ENCODE measurements at regions not wholly inside any gene's neighbourhood (a gene's known extent, or its start where the extent isn't known, plus 50 kb on each side); places are given as distances from the start of the nearest gene placed in this dataset.
"Not testable (repeated sequence)": the region's sequence is repeated elsewhere in the genome, so short reads cannot be mapped to it uniquely, and the experiment has no call there.

DNA sequence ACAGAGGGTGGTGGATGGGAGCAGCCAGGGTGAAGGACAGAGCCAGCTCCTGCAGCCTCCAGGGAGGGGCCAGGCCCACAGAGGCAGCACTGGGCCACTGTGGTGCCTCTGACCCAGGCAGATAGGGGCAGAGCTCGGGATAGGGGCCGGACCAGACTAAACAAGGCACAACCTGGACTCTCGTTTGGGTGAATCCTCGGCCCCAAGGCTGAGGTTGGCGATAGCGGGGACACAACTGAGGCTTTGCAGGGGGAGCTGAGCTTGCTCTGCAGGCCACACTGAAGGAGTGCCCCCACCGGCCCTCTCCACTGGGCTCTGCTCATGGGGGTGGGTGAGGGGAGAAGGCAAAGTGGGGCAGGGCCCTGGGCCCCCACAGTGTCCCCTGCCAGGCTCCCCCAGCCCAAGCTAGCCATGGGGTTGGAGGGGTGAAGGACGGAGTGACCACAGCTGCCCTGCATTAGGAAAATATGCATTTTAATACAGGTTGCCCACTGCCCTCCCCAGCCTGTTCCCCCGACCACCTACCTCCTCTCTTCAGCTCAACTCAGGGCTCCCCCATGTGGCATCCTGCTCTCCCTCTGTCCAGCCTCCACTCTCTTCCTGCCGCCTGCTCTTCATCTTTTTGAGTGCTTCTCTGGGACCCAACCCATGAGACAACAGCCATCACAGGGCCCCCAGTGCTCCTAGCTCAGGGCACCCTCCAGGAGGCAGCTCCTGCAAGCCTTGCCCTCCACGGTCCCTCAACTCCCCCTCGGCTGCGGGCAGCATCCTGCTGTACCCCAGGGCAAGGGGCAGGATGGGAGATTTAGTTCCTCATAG, 152.8 kb downstream of the INHBB start:
- no peak for DNase-seq (ENCODE audit: low spot score)

DNA sequence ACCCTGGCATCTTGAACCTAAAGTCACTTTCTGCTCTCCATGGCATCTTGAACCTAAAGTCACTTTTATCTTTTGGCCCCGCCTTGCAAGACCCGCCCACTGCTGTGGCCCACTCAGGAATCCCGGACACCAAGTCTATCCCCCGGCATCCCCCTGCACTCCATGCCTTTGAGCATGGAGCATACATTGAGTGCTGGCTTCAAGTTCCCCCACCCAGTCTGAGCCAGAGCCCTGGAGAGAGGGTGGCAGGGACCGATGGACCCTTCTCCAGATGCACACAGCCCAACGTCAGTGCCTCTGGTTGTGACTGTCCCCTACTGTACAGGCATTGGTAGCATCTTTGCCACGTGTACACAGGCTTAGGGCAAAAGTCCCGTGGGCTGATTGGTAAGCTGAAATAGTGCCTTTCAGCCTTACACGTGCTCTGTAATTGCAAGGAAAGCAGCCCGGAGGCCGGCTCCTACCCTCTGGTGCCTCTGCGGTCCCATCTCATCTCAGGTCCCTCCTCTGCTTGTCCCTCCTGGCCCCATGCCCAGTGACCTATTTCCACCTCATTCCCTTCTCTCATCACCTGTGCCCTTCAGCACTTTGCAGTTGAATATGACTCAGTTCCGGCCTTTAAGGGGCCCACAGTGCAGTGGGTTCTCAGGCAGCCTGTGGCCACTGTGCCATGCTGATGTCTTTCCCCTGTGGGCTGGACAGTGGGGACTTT, 154.0 kb downstream of the INHBB start:
- no peak for DNase-seq (ENCODE audit: low spot score)

DNA sequence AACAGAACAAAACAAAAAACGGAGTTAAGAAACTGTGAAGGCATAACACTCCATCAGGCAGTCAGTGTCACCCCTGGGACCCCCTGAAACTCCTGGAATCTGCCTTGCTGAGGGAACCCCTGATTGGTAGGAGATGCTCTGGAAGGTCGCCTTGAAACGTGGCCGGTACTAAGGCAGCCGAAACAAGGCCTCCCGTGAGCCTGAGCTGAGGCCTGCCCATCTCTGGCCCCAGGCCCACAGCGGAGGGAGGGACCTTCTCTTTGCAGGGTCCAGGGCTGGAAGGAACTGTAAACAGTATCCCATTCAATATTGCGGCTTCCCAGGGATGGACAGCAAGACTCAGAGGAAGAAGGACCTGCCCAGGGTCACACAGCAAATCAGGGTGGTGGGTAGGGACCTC, 155.7 kb downstream of the INHBB start:
- no peak for DNase-seq (ENCODE audit: low spot score)

DNA sequence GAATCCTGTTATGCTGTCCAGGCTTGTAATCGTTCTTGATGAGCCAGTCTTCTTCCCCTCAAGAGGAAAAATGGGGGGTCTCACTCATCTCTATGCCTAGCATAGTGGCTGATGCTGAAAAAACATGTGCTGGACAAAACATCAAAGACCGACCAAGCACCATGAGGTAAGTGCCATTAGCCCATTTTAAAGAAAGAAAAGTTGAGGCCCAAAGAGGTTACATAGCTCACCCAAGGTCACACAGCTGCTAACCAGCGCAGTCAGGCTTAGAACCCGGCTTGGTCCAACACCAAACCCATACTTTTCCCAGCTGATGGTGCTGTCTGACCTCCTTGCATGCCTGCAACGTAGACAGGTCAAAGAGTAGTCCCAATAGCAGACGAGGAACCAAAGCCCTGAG, 156.4 kb downstream of the INHBB start:
- DNase-seq (ENCODE audit: low spot score), result no peak

DNA sequence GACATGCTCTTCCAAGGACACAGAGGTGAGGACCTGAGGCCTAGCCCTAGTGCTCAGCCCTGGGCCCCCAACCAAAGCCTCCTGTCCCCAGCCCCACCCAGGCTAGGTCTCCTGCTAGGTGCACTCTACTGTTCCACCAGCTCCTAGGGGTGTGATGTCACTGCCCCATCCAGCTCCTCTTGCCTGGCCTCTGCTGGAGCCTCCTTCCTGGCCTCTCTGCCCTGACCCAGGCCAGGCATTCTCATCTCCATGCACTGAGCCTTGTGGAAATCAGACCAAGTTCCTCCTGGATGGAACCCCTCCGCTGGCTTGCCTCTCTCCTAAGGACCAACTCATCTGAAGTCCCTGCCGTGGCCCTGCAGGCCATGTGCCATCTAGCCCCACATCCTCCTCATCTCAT, 156.8 kb downstream of the INHBB start:
- no peak for DNase-seq (ENCODE audit: low spot score)

DNA sequence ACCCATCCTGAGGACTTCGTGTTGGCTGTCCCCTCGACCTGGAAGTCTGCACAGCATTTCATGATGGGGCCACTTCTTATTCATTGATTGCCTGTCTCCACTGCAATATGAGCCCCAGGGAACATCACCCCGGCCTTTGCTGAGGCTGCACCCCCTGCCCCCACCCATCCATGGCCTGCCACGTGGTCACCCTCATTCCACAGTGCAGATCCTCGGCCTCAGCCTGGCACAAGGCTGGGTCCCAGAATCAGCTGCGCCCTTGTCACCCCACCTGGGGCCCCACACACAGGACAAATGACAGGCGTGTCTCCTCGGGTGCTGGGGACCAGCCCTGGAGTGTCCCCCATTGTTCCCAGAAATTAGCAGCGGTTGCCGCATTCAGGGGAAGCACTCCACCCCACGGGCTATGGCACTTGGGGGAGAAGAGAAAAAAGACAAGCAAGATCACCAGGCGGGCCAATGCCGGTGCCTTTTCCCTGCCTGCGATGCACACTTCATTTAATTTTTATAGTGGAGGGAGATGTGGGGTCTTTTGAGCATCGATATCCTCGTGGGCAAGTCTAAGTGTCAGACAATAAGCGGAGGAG, 157.4 kb downstream of the INHBB start:
- DNase-seq (ENCODE audit: low spot score), result no peak

DNA sequence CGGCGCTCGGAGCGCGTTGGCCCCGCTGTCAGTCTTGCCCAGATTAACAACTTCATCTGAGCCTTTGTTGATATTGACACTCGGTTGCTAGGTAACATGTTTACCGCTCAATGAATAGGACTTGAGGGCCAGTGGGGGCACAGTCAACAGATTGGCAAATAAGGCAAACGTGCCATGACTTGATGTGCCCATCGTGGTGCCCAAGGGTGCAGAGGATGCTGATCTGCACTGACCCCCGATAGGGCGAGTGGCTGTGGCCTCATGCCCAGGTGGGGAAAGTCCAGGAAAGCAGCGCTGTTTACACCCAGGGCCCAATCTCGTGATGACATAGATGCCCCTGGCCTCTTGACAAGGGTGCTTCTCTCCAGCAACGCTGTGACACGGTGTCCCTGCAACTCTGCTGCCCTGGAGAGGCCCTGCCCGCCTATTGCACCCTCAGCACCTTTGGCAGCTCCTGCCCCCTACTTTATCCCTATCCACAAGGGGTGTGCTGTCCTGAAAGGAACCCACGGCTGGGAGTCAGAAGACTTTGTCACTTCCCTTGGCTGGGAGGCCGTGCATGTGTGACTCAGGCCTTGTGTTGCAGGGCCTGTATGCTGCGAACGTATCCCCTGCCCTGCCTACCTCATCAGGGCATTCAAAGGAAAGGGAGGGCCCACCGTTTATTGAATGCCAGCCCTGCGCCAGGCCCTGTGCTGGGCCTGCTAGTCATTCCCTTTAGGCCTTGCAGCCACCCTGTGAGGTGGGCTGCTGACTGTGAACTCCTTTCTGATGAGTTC, 158.0 kb downstream of the INHBB start:
- no peak for DNase-seq (ENCODE audit: low spot score)

DNA sequence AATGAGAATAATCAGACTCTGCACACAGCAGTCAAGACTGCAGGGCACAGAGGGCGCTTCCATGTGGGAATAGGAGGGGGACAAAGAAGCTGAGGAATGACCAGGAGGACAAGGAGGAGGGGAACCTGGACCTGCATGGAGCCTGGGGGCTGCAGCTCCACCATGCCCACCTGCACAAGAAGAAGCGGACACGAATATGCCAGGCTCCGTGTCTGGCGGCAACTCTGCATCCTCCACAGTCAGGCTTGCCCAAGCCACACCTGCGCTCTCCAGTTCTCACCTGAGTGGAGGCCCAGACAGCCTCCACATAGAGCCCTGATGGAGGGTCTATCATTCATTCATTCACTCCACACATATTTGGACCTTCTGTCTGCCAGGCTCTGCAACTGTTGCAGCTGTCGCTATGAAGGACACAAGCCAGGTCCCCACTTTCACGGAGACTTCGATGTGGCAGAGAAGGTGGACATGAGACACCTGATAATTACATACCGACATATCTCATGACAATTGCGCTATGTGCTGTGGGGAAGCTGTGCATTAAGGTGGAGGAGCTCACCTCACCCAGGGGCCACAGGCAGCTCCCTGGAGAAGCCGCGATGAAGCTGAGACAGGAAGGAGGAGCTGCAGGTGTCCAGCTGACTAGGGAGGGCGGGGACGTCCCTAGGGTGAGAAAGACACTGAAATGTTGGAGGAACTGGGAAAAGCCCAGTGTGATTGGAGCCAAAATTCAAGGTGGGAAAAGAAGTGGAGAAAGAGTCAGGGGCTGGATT, 159.2 kb downstream of the INHBB start:
- no peak for DNase-seq (ENCODE audit: low spot score)

DNA sequence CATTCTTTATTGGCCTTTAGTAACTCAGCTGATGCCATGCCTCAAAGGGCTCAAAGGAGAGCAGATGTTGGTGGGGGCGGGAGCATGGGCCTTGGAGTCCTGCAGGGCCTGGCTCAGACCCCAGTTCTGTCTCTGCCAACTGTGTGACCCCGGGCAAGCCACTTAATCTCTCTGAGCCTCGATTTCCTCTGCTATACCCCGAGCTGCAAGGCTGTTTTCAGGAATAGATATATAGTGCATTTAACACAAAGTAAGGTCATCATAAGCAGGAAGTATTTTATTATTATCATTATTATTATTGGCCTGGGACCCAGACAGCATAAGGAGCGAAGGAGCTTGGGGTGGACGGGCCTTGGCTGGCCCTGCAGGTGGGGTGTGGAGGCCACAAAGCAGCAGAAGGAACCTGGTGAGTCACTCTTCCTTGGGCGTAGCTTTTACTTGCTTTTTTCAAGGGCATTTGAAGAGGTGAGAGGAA, 162.7 kb downstream of the INHBB start:
- DNase-seq (ENCODE audit: low spot score), result no peak

DNA sequence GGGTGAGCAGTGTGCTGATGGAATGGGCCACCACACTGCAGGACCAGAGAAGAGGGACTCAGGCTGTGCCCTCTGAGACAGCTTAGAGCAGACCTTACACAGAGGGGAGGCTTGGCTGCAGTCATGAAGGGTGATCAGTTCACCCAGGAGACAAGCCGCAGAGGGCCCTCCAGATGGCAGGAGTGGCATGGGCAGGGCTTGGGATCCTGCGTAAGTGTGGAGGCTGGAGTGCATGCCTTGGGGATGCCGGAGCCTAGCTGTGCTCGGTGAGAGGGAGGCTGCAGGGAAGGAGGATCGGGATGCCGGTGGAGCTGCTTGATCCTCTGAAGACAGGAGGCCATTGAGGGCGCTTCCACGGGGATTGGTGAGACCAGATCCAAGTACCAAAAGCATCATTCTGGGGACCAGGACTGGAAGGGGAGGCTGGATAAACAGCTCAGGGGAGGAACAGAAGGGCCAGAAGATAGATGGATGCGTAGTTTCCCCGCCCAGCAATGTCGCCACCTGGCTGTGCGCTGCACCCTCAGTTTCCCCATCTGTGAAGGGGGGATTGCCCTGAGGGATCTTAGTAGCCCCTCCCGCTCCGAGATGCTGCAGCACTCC, 163.4 kb downstream of the INHBB start:
- DNase-seq (ENCODE audit: low spot score), result no peak

DNA sequence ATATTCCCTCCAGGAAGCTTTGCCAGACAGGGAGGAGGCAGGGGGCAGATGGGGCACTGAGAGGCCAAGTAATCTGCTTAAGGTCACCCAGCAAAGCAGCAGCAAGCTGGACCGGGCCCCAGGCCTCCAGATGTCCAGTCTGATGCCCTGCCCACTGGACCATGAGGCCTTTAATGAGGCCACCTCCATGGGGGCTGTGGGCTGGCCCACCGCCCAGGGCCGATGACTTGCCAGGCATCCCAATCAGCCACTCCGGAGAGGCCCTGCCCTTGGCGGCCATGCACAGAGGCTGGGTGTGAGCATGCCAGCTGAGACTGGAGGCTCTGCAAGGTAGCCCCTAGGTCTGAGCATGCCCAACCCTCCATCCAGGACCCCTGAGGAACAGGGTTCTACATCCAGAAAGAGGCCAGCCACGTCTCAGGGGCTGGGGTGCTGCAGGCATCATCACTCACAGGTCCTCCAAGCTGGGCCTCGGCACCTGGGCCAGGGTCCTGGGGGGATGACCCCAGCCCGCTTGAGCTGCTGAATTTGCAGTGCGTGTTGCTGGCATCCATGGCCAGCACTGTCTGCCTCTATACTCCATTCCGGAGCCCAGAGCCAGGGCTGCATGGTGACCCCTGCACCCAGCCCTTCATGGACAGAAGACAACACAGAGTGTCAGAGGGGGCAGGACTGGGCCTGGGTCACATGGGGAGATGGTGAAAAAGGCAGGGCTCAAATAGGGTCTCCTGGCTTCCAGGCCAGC, 164.2 kb downstream of the INHBB start:
- no peak for DNase-seq (ENCODE audit: low spot score)

DNA sequence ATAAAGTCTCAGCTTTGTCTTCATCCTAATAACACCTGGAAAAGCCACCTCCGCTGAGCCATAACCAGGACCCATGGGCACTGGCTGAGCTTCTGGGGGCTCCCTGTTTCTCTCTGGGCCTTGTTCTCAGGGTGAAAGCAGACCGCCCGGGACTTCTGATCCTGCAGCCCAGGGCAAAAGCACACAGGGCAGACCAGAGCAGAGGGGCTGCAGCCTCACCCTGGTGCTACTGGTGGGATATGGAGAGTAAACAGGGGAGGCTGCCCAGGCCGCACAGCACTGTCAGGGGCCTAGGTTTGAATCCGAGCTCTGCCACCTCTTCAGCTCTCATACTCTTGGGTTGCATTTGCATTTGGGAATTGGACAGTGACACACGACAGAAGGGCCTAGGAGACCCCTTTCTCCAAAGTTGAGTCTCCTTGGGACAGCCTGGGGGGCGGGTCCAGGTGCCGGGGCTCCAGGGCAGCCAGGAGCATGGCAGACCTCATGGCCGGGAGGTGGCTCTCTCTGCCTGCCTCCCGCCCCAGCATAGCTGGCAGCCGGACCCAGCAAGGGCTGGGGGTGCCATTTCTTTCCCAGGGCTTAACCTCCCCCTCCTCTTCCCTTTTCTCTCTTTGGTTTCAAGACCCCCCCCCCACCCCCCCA, 164.9 kb downstream of the INHBB start:
- no peak for DNase-seq (ENCODE audit: low spot score)

DNA sequence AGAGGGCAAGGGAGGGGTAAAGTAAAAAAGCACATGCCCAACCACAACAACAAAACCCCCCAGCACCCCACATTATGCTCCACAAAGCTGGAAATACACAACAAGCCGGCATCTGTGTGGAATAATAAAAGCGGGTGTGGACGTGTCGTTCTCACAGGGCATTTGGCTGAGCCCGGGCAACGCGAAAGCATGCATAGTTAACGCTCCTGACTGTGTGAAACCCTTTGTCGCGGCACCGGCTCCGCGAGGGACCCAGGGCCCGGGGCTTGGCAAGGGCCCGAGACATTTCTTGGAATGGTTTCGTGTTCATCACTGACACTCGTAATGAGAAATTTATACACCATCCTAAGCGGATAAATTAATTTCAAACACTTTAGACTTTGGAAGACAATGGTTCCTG, 165.6 kb downstream of the INHBB start:
- no peak for DNase-seq (ENCODE audit: low spot score)

DNA sequence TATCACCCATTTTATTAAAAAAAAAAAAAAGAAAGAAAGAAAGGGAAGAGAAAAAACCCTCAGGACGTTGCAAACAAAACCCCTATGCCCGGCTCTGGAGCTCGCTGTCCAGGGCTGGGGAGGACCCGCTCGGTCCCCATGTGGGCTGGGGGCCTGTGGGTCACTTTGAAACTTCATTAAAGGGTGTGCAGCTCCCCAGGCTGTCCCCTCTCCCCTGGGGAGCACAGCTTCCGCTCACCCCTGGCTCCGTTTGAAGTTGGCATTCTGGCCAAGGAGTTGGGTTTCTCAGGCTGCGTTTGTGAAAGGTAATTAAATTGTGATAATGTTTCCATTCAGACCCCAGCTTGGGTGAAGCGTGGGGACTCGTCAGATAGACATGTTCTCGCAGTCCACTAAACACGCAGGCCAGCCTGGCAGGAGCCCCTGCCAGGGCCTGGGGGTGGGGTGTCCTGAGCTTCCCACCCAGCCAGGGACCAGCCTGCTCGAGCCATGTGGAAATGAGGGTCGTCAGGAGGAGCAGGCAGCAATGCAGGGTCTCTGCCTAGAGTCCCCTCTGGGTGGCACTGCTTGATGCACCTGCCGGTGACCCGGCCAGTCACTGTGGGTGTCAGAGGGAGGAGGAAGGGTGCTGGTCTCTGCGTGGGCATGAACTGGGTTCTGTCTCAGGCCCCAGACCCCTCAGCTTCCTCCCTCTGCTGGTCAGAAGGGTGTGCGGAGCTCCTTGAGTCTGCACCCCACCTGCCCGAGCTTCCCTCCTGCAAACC, 166.2 kb downstream of the INHBB start:
- DNase-seq (ENCODE audit: low spot score), result no peak

DNA sequence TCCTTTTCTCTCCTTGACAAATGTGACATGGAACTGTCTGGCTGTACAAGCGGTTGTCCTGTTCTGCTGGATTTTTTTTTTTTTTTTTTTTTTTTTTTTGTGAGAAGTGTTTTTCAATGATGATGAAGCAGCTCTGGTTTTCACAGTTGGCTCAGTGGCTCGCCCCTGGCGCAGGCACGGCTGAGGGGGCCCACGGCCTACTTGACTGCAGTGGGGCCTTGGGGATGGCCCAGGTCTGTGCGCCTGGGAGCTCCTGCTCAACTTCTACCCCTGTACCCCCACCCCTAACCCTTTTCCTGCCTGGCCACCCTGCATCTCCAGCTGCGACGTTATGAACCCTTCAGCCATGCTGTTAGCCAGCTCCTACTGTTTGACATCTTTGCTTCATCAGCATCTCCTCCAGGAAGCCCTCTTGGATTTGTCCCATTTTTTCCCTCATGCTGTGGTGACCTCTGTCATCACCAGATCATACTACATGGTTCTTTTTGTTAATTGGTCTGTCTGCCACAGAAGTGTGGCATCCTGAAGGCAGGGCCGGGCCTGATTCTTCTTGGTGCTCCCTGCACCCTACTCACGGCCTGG, 167.9 kb downstream of the INHBB start:
- no peak for DNase-seq (ENCODE audit: low spot score)

DNA sequence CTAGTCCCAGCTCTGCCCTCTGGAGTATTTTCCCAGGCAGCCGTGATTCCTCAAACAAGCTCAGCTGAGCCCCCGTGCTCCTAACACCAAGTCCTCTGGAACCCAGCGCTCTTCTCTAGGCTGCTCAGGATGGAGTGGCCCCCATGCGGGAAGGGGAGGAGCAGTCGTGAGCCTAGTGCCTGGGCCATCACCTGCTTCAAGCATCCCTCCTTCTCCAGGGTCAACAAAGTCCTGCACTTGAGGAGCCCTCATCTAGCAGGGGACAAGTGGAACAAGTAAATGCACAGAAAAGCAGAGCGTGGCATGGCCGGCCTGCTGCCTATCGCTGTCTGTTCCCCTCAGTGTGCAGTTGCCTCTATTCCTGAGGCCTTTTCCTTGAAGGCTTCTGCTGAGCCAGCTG, 168.6 kb downstream of the INHBB start:
- no peak for DNase-seq (ENCODE audit: low spot score)

DNA sequence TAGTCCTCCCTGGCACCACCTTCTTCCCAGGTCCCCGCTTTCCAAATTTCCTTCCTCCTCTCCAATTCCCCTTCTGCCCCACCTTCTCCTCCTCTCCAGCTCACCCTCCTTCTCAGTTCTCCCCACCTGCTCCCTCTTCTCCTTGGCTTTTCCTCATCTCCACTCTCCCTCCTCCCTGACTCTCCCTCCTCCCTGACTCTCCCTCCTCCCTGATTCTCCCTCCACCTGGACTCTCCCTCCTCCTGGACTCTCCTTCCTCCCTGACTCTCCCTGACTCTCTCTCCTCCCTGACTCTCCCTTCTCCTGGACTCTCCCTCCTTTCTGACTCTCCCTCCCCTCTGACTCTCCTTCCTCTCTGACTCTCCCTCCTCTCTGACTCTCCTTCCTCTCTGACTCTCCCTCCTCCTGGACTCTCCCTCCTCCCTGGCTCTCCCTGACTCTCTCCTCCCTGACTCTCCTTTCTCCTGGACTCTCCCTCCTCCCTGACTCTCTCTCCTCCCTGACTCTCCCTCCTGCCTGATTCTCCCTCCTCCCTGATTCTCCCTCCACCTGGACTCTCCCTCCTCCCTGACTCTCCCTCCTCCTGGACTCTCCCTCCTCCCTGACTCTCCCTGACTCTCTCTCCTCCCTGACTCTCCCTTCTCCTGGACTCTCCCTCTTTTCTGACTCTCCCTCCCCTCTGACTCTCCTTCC, 169.3 kb downstream of the INHBB start:
- DNase-seq (ENCODE audit: low spot score), result not testable (repeated sequence)
